ENCODE measurements at regions not wholly inside any gene's neighbourhood (a gene's known extent, or its start where the extent isn't known, plus 50 kb on each side); places are given as distances from the start of the nearest gene placed in this dataset.
"Not testable (repeated sequence)": the region's sequence is repeated elsewhere in the genome, so short reads cannot be mapped to it uniquely, and the experiment has no call there.

DNA sequence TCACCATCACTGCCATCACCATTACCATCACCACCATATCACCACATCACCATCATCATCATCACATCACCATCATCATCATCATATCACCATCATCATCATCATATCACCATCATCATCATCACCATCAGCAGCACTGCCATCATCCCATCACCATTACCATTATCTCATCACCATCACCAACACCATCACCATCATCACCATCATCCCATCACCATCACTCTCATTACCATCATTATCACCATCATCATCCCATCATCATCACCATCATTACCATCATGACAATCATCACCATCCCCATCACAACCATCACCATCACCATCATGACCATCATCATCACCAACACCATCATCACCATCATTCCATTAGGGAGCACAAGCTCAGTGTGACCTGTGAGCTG is 318.0 kb downstream of the ADGRD1 start:
- no peak overlapping the region for H3K4me3 ChIP-seq (replicated peaks in 1 of 3)
- H3K4me1 ChIP-seq = peaks cover 4 to 19% of the 10 kb centered on the region in 2 donors
- TF ChIP-seq, protein P1, sequence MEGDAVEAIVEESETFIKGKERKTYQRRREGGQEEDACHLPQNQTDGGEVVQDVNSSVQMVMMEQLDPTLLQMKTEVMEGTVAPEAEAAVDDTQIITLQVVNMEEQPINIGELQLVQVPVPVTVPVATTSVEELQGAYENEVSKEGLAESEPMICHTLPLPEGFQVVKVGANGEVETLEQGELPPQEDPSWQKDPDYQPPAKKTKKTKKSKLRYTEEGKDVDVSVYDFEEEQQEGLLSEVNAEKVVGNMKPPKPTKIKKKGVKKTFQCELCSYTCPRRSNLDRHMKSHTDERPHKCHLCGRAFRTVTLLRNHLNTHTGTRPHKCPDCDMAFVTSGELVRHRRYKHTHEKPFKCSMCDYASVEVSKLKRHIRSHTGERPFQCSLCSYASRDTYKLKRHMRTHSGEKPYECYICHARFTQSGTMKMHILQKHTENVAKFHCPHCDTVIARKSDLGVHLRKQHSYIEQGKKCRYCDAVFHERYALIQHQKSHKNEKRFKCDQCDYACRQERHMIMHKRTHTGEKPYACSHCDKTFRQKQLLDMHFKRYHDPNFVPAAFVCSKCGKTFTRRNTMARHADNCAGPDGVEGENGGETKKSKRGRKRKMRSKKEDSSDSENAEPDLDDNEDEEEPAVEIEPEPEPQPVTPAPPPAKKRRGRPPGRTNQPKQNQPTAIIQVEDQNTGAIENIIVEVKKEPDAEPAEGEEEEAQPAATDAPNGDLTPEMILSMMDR (IDR thresholded peaks at IDR 0.05) = no peak
- no peak for TF ChIP-seq POLR2A (IDR thresholded peaks at IDR 0.05)
- no peaks in the 10 kb centered on the region for H3K9me3 ChIP-seq
- intact Hi-C loops (cut with DNase I) = no loop called here
- H3K36me3 ChIP-seq = no peaks in the 10 kb centered on the region
- H3K27ac ChIP-seq = no peak overlapping the region
- no peak for DNase-seq
- no peaks in the 10 kb centered on the region for H3K27me3 ChIP-seq

DNA sequence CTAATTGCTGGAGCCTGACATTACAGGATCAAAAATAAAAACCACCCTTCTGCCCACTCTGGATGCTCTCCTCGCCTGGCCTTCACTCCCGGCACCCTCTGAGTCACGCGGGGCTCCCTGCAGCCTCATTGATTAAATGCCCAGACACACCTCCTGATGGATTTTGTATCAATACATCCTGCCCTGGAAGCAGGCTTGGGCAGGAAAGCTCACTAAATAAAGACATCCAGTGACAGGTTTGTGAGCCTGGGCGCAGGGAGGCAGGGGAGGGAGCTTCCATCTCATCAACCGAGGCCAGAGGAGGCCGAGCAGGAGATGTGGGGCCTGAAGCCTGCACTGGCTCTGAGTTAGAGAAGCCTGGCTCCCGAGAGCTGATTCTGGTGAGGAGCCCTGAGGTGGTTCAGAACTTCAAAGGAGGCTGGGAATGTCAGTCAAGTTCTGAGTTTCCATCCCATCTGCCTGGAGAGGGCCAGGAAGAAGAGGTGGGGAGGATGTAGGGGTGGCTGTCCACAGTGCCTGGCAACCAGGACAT is 318.6 kb downstream of the ADGRD1 start:
- H3K27ac ChIP-seq; H3K4me3 ChIP-seq (replicated peaks in 1 of 3); DNase-seq; H3K9me3 ChIP-seq; H3K36me3 ChIP-seq; H3K27me3 ChIP-seq; intact Hi-C loops (cut with DNase I): not testable (repeated sequence)
- 86 to 98% methylated on average over 4 to 6 of the region's 8 CpGs for WGBS, 2 donors
- H3K4me1 ChIP-seq = peaks cover 4 to 14% of the 10 kb centered on the region in 2 donors

DNA sequence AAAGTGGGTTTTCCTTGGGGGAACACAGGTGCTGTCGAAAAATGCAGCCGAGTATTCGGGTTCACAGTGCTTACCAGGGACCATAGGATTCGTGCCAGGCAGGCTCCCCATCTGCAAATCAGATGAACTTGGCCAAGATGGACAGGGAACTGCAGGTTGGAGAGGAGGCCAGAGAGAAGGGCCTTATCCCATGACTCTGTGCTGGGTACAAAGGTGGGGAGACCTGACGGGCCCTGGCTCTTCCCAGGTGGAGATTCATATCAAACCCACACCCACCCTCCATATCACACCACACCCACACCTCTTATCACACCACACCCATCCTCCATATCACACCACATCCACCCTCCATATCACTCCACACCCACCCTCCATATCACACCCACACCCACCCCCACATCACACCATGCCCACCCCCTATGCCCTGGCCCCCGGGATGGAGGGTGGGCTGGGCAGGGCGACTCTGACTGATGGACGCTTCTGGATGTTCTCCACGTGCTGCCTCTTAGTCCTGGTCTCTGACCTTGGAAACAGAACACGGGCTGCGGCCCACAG is 319.7 kb downstream of the ADGRD1 start:
- TF ChIP-seq POLR2A (IDR thresholded peaks at IDR 0.05) = no peak
- TF ChIP-seq, protein P1 (IDR thresholded peaks at IDR 0.05) = no peak
- H3K4me3 ChIP-seq (replicated peaks in 1 of 3) = no peak overlapping the region
- no peak overlapping the region for H3K27ac ChIP-seq
- WGBS, 2 donors = 84 to 85% methylated on average over 11 of the region's 11 CpGs
- H3K36me3 ChIP-seq = no peaks in the 10 kb centered on the region
- H3K4me1 ChIP-seq = peaks cover 0 to 6% of the 10 kb centered on the region in 2 donors
- no peak for DNase-seq
- H3K27me3 ChIP-seq = no peaks in the 10 kb centered on the region
- intact Hi-C loops (cut with DNase I) = no loop called here
- no peaks in the 10 kb centered on the region for H3K9me3 ChIP-seq

DNA sequence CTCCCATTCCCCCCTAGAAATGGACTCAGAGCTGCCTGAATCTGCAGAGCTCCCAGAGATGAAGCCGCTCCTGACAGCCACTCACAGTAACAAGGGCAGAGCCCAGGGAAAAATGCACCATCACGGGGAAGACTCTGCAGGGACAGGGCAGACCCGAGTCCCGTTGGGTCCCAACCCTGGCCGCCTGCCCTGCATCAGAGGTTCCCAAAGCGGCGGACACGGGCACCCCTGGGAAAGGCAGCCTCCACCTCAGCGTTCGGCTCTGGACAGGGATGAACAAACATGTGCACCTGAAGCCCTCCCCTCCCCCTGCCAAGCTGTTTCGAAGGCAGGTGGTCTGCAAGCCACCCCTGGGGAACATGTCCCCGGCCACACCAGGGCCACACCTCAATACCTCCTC is 320.4 kb downstream of the ADGRD1 start:
- no peak overlapping the region for H3K27ac ChIP-seq
- no peaks in the 10 kb centered on the region for H3K36me3 ChIP-seq
- no peak for DNase-seq
- peaks cover 0 to 6% of the 10 kb centered on the region in 2 donors for H3K4me1 ChIP-seq
- no peaks in the 10 kb centered on the region for H3K27me3 ChIP-seq
- no peak overlapping the region for H3K4me3 ChIP-seq (replicated peaks in 1 of 3)
- intact Hi-C loops (cut with DNase I) = no loop called here
- no peaks in the 10 kb centered on the region for H3K9me3 ChIP-seq
- TF ChIP-seq, protein P1 (IDR thresholded peaks at IDR 0.05) = no peak
- TF ChIP-seq POLR2A (IDR thresholded peaks at IDR 0.05) = no peak
- 81 to 100% methylated on average over 1 to 6 of the region's 12 CpGs for WGBS, 2 donors

DNA sequence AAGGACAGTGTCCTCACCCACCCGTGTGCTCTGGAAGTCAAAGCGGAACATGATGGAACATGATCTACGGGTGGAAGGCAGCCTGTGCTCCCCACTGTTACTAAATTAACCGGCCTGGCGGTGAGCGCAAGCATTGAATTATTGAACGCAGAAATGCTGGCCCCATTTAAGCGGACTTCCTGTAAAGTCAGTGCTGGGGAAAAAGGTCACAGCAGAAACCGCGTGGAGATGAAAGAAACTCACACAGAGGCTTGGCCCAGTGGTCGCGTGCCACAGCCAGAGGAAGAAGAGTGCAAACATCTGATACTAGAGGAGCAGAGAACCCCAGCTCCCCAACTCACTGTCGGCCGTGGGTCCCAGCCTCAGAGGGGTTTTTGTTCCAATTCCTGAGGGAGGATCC is 321.2 kb downstream of the ADGRD1 start:
- DNase-seq = no peak
- Histone ChIP-seq H3K9me3 (no peaks in the 10 kb centered on the region), H3K4me1 (peaks cover 0 to under 1% of the 10 kb centered on the region in 2 donors), H3K36me3 (no peaks in the 10 kb centered on the region), H3K27ac (no peak overlapping the region), H3K4me3 (replicated peaks in 1 of 3) (no peak overlapping the region), H3K27me3 (no peaks in the 10 kb centered on the region)
- TF ChIP-seq, protein P1 (IDR thresholded peaks at IDR 0.05) = no peak
- no peak for TF ChIP-seq POLR2A (IDR thresholded peaks at IDR 0.05)
- intact Hi-C loops (cut with DNase I) = no loop called here
- 79 to 83% methylated on average over 14 of the region's 14 CpGs for WGBS, 2 donors
